HepG2 (cell line): ENCODE measurements at regions not wholly inside any gene's neighbourhood (a gene's known extent, or its start where the extent isn't known, plus 50 kb on each side); places are given as distances from the start of the nearest gene placed in this dataset.

Experiments used
- CTCF ChIP-seq: sonication (generic); formaldehyde crosslinking; IDR thresholded peaks from 2 replicates; pipeline ENCODE4 v1.5.0; 2020; ENCODE audit warnings: mild to moderate bottlenecking, missing genetic modification reagents, moderate library complexity
- GRHL1 ChIP-seq: sonication (generic); formaldehyde crosslinking; conservative IDR thresholded peaks from 2 replicates; pipeline ENCODE4 v1.8.0; 2022; ENCODE audit warnings: missing genetic modification reagents
- KMT2B ChIP-seq: IDR thresholded peaks from 2 replicates; pipeline ENCODE4 v1.6.1; 2016; ENCODE audit warnings: missing genetic modification reagents, missing compliant biosample characterization
- MAZ ChIP-seq, 2 experiments: sonication (generic) in 1 of 2; formaldehyde crosslinking in 1 of 2; IDR thresholded peaks; 2 replicates each; pipeline versions ENCODE4 v1.5.0 to v1.6.1; 2012 to 2020; ENCODE audit warnings: low read depth in 2 of 2, mild to moderate bottlenecking in 2 of 2, borderline replicate concordance in 1 of 2, improper control_type of control experiment in 1 of 2, low read length in 1 of 2, missing genetic modification reagents in 1 of 2, moderate library complexity in 1 of 2
- MYC ChIP-seq: sonication (generic); formaldehyde crosslinking; IDR thresholded peaks from 2 replicates; pipeline ENCODE4 v1.9.0; 2021; ENCODE audit warnings: missing genetic modification reagents, borderline replicate concordance
- NR2C2 ChIP-seq: sonication (generic); formaldehyde crosslinking; IDR thresholded peaks from 2 replicates; pipeline ENCODE4 v1.4.0; 2020; ENCODE audit warnings: missing genetic modification reagents, mild to moderate bottlenecking, moderate library complexity, borderline replicate concordance
- POLR2A ChIP-seq, 2 experiments: IDR thresholded peaks; 2 replicates each; pipeline ENCODE4 v1.6.1; 2011; ENCODE audit warnings: low read depth in 2 of 2, low read length in 2 of 2, mild to moderate bottlenecking in 1 of 2, moderate library complexity in 1 of 2; ENCODE audit not compliant: insufficient read depth in 1 of 2
- POLR2AphosphoS5 ChIP-seq: IDR thresholded peaks from 2 replicates; pipeline ENCODE4 v1.6.1; 2012; ENCODE audit warnings: low read depth, low read length
- SKIL ChIP-seq: sonication (generic); formaldehyde crosslinking; IDR thresholded peaks from 2 replicates; pipeline ENCODE4 v1.8.0; 2022; ENCODE audit warnings: missing genetic modification reagents, mild to moderate bottlenecking, moderate library complexity, borderline replicate concordance
- SRF ChIP-seq: IDR thresholded peaks from 2 replicates; pipeline ENCODE4 v1.6.1; 2011; ENCODE audit warnings: mild to moderate bottlenecking, low read depth, low read length, moderate library complexity
- ZNF329 ChIP-seq: sonication (generic); formaldehyde crosslinking; IDR thresholded peaks from 2 replicates; pipeline ENCODE4 v1.9.0; 2021; ENCODE audit warnings: low read depth, mild to moderate bottlenecking, missing genetic modification reagents
- ZNF740 ChIP-seq: sonication (generic); formaldehyde crosslinking; IDR thresholded peaks from 2 replicates; pipeline ENCODE4 v1.4.0; 2020; ENCODE audit warnings: missing genetic modification reagents

GRCh38 chr7:35551321-35552081 is 143.4 kb downstream of the HERPUD2 start:
- no peak for TF ChIP-seq SRF
- no peak for TF ChIP-seq GRHL1
- TF ChIP-seq CTCF, result no peak
- TF ChIP-seq MYC (CRISPR knock-in tag), result no peak
- no peak for TF ChIP-seq ZNF740 (CRISPR knock-in tag)
- TF ChIP-seq MAZ (IDR thresholded peaks at IDR 0.05; ENCODE audit: borderline replicate concordance, low read depth, low read length), result no peak
- no peak for TF ChIP-seq MAZ (CRISPR knock-in tag; IDR thresholded peaks at IDR 0.05; ENCODE audit: low read depth)
- TF ChIP-seq POLR2AphosphoS5, result no peak
- no peak for TF ChIP-seq KMT2B
- TF ChIP-seq POLR2A (IDR thresholded peaks at IDR 0.05; ENCODE audit: insufficient read depth in 1 of 2, low read depth in 2 of 2, low read length in 2 of 2), result no peak
- TF ChIP-seq ZNF329 (CRISPR knock-in tag), result no peak
- no peak for TF ChIP-seq NR2C2 (CRISPR knock-in tag)
- no peak for TF ChIP-seq SKIL (CRISPR knock-in tag)
